ENCODE measurements at regions not wholly inside any gene's neighbourhood (a gene's known extent, or its start where the extent isn't known, plus 50 kb on each side); places are given as distances from the start of the nearest gene placed in this dataset.

DNA sequence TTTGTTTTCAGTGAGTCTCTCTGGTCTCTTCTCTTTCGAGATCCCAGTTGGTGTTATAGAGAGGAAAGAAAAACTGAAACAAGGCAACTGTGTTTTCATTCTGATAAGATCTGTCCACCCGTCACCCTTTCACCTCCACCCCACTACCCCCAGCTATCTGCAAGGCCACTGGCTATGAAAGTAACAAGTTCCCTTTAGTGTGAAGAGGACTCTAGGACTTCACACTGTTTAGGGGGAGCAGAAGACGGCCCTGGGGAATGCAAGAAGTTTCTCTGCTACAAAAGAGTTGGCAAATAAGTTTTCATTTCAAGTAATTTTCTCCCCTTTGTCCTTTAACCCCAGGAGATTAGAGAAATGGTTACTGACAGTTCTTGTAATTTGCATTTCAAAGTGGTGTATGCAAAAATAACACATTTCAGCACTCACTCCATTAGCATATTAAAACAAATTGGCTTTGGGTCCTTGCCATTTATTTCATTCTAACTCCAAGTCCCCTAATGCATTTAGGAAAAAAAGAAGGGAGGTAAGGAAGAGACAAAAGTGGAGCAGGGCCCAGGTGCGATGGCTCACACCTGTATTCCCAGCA is 79.6 kb upstream of the PPM1J start:
- TF ChIP-seq, protein P1, sequence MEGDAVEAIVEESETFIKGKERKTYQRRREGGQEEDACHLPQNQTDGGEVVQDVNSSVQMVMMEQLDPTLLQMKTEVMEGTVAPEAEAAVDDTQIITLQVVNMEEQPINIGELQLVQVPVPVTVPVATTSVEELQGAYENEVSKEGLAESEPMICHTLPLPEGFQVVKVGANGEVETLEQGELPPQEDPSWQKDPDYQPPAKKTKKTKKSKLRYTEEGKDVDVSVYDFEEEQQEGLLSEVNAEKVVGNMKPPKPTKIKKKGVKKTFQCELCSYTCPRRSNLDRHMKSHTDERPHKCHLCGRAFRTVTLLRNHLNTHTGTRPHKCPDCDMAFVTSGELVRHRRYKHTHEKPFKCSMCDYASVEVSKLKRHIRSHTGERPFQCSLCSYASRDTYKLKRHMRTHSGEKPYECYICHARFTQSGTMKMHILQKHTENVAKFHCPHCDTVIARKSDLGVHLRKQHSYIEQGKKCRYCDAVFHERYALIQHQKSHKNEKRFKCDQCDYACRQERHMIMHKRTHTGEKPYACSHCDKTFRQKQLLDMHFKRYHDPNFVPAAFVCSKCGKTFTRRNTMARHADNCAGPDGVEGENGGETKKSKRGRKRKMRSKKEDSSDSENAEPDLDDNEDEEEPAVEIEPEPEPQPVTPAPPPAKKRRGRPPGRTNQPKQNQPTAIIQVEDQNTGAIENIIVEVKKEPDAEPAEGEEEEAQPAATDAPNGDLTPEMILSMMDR (IDR thresholded peaks at IDR 0.05) = no peak
- TF ChIP-seq POLR2AphosphoS5 (IDR thresholded peaks at IDR 0.05; ENCODE audit: insufficient read depth in 1 of 2, low read depth in 1 of 2) = no peak

Data from vagina (tissue), 2 donors.